ENCODE measurements at regions not wholly inside any gene's neighbourhood (a gene's known extent, or its start where the extent isn't known, plus 50 kb on each side); places are given as distances from the start of the nearest gene placed in this dataset.

- POLR2A ChIA-PET: no interaction called here
- H3K27me3 Mint-ChIP-seq: no peaks in the 10 kb centered on the region
- H3K36me3 Mint-ChIP-seq (ENCODE audit: low read depth): no peaks in the 10 kb centered on the region
Measured at GRCh38 chr16:64180136-64180900, 941.5 kb downstream of the CDH11 start.

GRCh38 chr16:64174327-64174726 is 947.5 kb downstream of the CDH11 start:
- peaks cover 8% of the 10 kb centered on the region for H3K9me3 Mint-ChIP-seq
- no peaks in the 10 kb centered on the region for H3K27me3 Mint-ChIP-seq
- H3K27ac Mint-ChIP-seq: no peak overlapping the region
- no peak for DNase-seq
- no peaks in the 10 kb centered on the region for H3K4me1 Mint-ChIP-seq
- ChIA-PET CTCF (no interaction called here), POLR2A (no interaction called here)
- H3K4me3 Mint-ChIP-seq: no peak overlapping the region
- H3K36me3 Mint-ChIP-seq (ENCODE audit: low read depth): no peaks in the 10 kb centered on the region

More at GRCh38 chr16:64180136-64180900, 941.5 kb downstream of the CDH11 start:
- H3K9me3 Mint-ChIP-seq: peaks cover 16% of the 10 kb centered on the region
- no peak for DNase-seq
- H3K4me1 Mint-ChIP-seq: no peaks in the 10 kb centered on the region
- CTCF ChIA-PET: no interaction called here
- no peak overlapping the region for H3K4me3 Mint-ChIP-seq
- H3K27ac Mint-ChIP-seq: no peak overlapping the region

- Mint-ChIP-seq H3K4me1 (no peaks in the 10 kb centered on the region), H3K27me3 (no peaks in the 10 kb centered on the region), H3K4me3 (no peak overlapping the region), H3K9me3 (peaks cover 5% of the 10 kb centered on the region), H3K36me3 (ENCODE audit: low read depth) (no peaks in the 10 kb centered on the region), H3K27ac (no peak overlapping the region)
- POLR2A ChIA-PET: no interaction called here
- no peak for DNase-seq
- CTCF ChIA-PET: no interaction called here
Measured at GRCh38 chr16:64172652-64173051, 949.2 kb downstream of the CDH11 start.

- H3K27me3 Mint-ChIP-seq: no peaks in the 10 kb centered on the region
- POLR2A ChIA-PET: no interaction called here
Measured at GRCh38 chr16:64172226-64172625, 949.6 kb downstream of the CDH11 start.

GRCh38 chr16:64171632-64172031 is 950.2 kb downstream of the CDH11 start:
- Mint-ChIP-seq H3K9me3 (peaks cover 2% of the 10 kb centered on the region), H3K27ac (no peak overlapping the region), H3K4me1 (no peaks in the 10 kb centered on the region), H3K27me3 (no peaks in the 10 kb centered on the region), H3K36me3 (ENCODE audit: low read depth) (no peaks in the 10 kb centered on the region), H3K4me3 (no peak overlapping the region)
- ChIA-PET POLR2A (no interaction called here), CTCF (no interaction called here)
- no peak for DNase-seq

More at GRCh38 chr16:64172226-64172625, 949.6 kb downstream of the CDH11 start:
- Mint-ChIP-seq H3K27ac (no peak overlapping the region), H3K4me3 (no peak overlapping the region), H3K4me1 (no peaks in the 10 kb centered on the region), H3K36me3 (ENCODE audit: low read depth) (no peaks in the 10 kb centered on the region), H3K9me3 (peaks cover 2% of the 10 kb centered on the region)
- CTCF ChIA-PET: no interaction called here
- DNase-seq: no peak

GRCh38 chr16:64168371-64168770 is 953.5 kb downstream of the CDH11 start:
- Mint-ChIP-seq H3K9me3 (peaks cover 2% of the 10 kb centered on the region), H3K4me3 (no peak overlapping the region), H3K27me3 (no peaks in the 10 kb centered on the region), H3K4me1 (no peaks in the 10 kb centered on the region), H3K27ac (no peak overlapping the region), H3K36me3 (ENCODE audit: low read depth) (no peaks in the 10 kb centered on the region)
- no peak for DNase-seq
- ChIA-PET POLR2A (no interaction called here), CTCF (interaction anchor here (0.6 kb wide), 1 partner anchor 126 kb away, joined by 4 read pairs; no protein-coding TSS in a partner anchor)

- Mint-ChIP-seq H3K27me3 (no peaks in the 10 kb centered on the region), H3K36me3 (ENCODE audit: low read depth) (no peaks in the 10 kb centered on the region), H3K27ac (no peak overlapping the region), H3K9me3 (peaks cover 2% of the 10 kb centered on the region), H3K4me3 (no peak overlapping the region), H3K4me1 (no peaks in the 10 kb centered on the region)
- POLR2A ChIA-PET: no interaction called here
- CTCF ChIA-PET: interaction anchor here (0.6 kb wide), 1 partner anchor 125 kb away, joined by 4 read pairs; no protein-coding TSS in a partner anchor
- no peak for DNase-seq
Measured at GRCh38 chr16:64167936-64168335, 953.9 kb downstream of the CDH11 start.

GRCh38 chr16:64165368-64165767 is 956.5 kb downstream of the CDH11 start:
- no peak overlapping the region for H3K27ac Mint-ChIP-seq
- H3K27me3 Mint-ChIP-seq: no peaks in the 10 kb centered on the region
- H3K4me3 Mint-ChIP-seq: no peak overlapping the region
- H3K9me3 Mint-ChIP-seq: peaks cover 4% of the 10 kb centered on the region
- H3K36me3 Mint-ChIP-seq (ENCODE audit: low read depth): no peaks in the 10 kb centered on the region
- DNase-seq: no peak
- ChIA-PET POLR2A (no interaction called here), CTCF (no interaction called here)
- no peaks in the 10 kb centered on the region for H3K4me1 Mint-ChIP-seq

GRCh38 chr16:64162613-64163375 is 959.1 kb downstream of the CDH11 start:
- ChIA-PET POLR2A (no interaction called here), CTCF (no interaction called here)
- H3K27ac Mint-ChIP-seq: no peak overlapping the region
- H3K9me3 Mint-ChIP-seq: peaks cover 2% of the 10 kb centered on the region
- DNase-seq: no peak
- no peaks in the 10 kb centered on the region for H3K4me1 Mint-ChIP-seq
- no peak overlapping the region for H3K4me3 Mint-ChIP-seq
- H3K36me3 Mint-ChIP-seq (ENCODE audit: low read depth): no peaks in the 10 kb centered on the region
- H3K27me3 Mint-ChIP-seq: no peaks in the 10 kb centered on the region

GRCh38 chr16:64159976-64160375 is 961.9 kb downstream of the CDH11 start:
- ChIA-PET POLR2A (no interaction called here), CTCF (no interaction called here)
- Mint-ChIP-seq H3K9me3 (peaks cover 9% of the 10 kb centered on the region), H3K36me3 (ENCODE audit: low read depth) (no peaks in the 10 kb centered on the region), H3K27me3 (no peaks in the 10 kb centered on the region), H3K4me1 (no peaks in the 10 kb centered on the region), H3K27ac (no peak overlapping the region), H3K4me3 (no peak overlapping the region)
- no peak for DNase-seq

GRCh38 chr16:64158941-64159588 is 962.8 kb downstream of the CDH11 start:
- no peaks in the 10 kb centered on the region for H3K27me3 Mint-ChIP-seq
- H3K4me1 Mint-ChIP-seq: no peaks in the 10 kb centered on the region
- ChIA-PET CTCF (no interaction called here), POLR2A (no interaction called here)
- no peak overlapping the region for H3K4me3 Mint-ChIP-seq
- no peak overlapping the region for H3K27ac Mint-ChIP-seq
- no peaks in the 10 kb centered on the region for H3K36me3 Mint-ChIP-seq (ENCODE audit: low read depth)
- H3K9me3 Mint-ChIP-seq: peaks cover 9% of the 10 kb centered on the region
- DNase-seq: no peak

GRCh38 chr16:64153718-64154117 is 968.1 kb downstream of the CDH11 start:
- H3K4me1 Mint-ChIP-seq: no peaks in the 10 kb centered on the region
- H3K27me3 Mint-ChIP-seq: no peaks in the 10 kb centered on the region
- no peaks in the 10 kb centered on the region for H3K36me3 Mint-ChIP-seq (ENCODE audit: low read depth)
- ChIA-PET POLR2A (no interaction called here), CTCF (no interaction called here)
- H3K9me3 Mint-ChIP-seq: peaks cover 14% of the 10 kb centered on the region
- DNase-seq: no peak
- H3K4me3 Mint-ChIP-seq: no peak overlapping the region
- H3K27ac Mint-ChIP-seq: no peak overlapping the region

- ChIA-PET POLR2A (no interaction called here), CTCF (no interaction called here)
- Mint-ChIP-seq H3K27ac (no peak overlapping the region), H3K9me3 (peaks cover 14% of the 10 kb centered on the region), H3K27me3 (no peaks in the 10 kb centered on the region), H3K4me3 (no peak overlapping the region), H3K36me3 (ENCODE audit: low read depth) (no peaks in the 10 kb centered on the region), H3K4me1 (no peaks in the 10 kb centered on the region)
- no peak for DNase-seq
Measured at GRCh38 chr16:64151990-64152767, 969.7 kb downstream of the CDH11 start.
